Mammary epithelial cell (primary cell): ENCODE measurements at regions not wholly inside any gene's neighbourhood (a gene's known extent, or its start where the extent isn't known, plus 50 kb on each side); places are given as distances from the start of the nearest gene placed in this dataset.

Source experiments
- EZH2 ChIP-seq: IDR thresholded peaks from 2 replicates; pipeline ENCODE4 v1.6.1; 2012; ENCODE audit warnings: low read length, inconsistent platforms, borderline replicate concordance
- TF ChIP-seq, protein P1 (sequence below), 2 donors: IDR thresholded peaks in 1 of 2; conservative IDR thresholded peaks in 1 of 2; 2 replicates each; pipeline ENCODE4 v1.5.1; 2011 to 2012; ENCODE audit warnings: inconsistent platforms in 2 of 2, low read length in 2 of 2, mild to moderate bottlenecking in 2 of 2, control low read depth in 1 of 2, low read depth in 1 of 2; ENCODE audit not compliant: insufficient read depth in 1 of 2; ENCODE audit errors: extremely low read depth in 1 of 2

DNA sequence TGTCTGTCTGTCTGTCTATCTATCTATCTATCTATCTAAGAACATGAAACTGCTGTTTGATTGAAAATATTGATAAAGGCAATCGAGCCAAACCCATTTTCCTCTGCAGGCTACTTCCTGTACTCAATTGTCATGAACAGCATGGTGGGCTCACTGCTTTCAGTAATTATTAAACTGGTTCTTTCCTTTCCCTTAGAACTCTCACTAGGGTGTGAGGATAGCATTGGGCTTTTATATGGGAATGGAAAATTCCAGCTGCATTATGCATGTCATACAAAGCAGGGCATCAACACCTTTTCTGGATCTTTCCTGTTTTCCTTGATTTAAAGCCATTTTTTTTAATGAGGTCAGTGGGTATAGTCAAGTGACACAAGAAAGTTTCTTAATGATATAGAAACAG lies 161.0 kb upstream of the SYNCRIP start:
- TF ChIP-seq, protein P1, sequence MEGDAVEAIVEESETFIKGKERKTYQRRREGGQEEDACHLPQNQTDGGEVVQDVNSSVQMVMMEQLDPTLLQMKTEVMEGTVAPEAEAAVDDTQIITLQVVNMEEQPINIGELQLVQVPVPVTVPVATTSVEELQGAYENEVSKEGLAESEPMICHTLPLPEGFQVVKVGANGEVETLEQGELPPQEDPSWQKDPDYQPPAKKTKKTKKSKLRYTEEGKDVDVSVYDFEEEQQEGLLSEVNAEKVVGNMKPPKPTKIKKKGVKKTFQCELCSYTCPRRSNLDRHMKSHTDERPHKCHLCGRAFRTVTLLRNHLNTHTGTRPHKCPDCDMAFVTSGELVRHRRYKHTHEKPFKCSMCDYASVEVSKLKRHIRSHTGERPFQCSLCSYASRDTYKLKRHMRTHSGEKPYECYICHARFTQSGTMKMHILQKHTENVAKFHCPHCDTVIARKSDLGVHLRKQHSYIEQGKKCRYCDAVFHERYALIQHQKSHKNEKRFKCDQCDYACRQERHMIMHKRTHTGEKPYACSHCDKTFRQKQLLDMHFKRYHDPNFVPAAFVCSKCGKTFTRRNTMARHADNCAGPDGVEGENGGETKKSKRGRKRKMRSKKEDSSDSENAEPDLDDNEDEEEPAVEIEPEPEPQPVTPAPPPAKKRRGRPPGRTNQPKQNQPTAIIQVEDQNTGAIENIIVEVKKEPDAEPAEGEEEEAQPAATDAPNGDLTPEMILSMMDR (conservative IDR thresholded peaks at IDR 0.05 in 1 of 2, IDR thresholded peaks at IDR 0.05 in 1 of 2; ENCODE audit: extremely low read depth in 1 of 2, insufficient read depth in 1 of 2, low read depth in 1 of 2, low read length in 2 of 2), result no peak
- no peak for TF ChIP-seq EZH2
